ENCODE measurements at regions not wholly inside any gene's neighbourhood (a gene's known extent, or its start where the extent isn't known, plus 50 kb on each side); places are given as distances from the start of the nearest gene placed in this dataset.

DNA sequence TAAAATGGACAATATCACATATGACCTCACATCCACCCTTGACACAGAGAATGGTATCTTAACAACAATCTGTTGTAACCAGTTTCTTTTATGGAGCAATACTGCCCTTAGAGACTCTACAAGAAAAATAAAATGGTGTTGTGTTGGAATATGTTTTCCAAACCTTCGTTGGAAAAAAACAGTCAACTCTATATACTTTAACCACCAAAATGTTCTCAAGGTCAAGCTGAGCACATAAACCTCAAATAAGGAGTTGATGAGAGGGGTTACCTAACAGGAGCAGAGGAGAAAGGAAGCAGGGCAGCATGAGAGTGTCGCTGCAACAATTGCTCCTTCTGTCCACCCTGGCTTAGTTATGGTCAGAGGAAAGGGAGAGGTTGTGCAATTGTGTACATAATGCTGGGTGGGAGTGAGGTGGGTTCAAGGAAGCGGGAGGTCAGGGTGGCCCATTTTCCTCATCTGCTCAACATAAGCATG lies 179.2 kb upstream of the BMP4 start:
- TF ChIP-seq, protein P1, sequence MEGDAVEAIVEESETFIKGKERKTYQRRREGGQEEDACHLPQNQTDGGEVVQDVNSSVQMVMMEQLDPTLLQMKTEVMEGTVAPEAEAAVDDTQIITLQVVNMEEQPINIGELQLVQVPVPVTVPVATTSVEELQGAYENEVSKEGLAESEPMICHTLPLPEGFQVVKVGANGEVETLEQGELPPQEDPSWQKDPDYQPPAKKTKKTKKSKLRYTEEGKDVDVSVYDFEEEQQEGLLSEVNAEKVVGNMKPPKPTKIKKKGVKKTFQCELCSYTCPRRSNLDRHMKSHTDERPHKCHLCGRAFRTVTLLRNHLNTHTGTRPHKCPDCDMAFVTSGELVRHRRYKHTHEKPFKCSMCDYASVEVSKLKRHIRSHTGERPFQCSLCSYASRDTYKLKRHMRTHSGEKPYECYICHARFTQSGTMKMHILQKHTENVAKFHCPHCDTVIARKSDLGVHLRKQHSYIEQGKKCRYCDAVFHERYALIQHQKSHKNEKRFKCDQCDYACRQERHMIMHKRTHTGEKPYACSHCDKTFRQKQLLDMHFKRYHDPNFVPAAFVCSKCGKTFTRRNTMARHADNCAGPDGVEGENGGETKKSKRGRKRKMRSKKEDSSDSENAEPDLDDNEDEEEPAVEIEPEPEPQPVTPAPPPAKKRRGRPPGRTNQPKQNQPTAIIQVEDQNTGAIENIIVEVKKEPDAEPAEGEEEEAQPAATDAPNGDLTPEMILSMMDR (optimal IDR thresholded peaks at IDR 0.05 in 1 of 3, IDR thresholded peaks at IDR 0.05 in 1 of 3, conservative IDR thresholded peaks at IDR 0.05 in 1 of 3; ENCODE audit: extremely low read depth in 1 of 3, insufficient read depth in 2 of 3, low read length in 3 of 3): no peak
- TF ChIP-seq EZH2 (IDR thresholded peaks at IDR 0.05; ENCODE audit: low read length): no peak
